HepG2 (cell line): ENCODE measurements at regions not wholly inside any gene's neighbourhood (a gene's known extent, or its start where the extent isn't known, plus 50 kb on each side); places are given as distances from the start of the nearest gene placed in this dataset.

Source experiments
- ATAC-seq: fragments of 200-7000 bp; cut with Tn5 transposase; 3 replicates; pipeline ENCODE4 v1.9.1; 2020; ENCODE audit warnings: mild to moderate bottlenecking, moderate library complexity
- BruUV-seq: library from RNA; stranded (reverse); fragments of 400-500 nt; replicated peaks from 2 replicates; lab custom pipeline; 2021; lab: Mats Ljungman, UMichigan
- CTCF ChIA-PET: fragments of 300-600 bp; formaldehyde crosslinking; extraction: SDS; loops from one replicate; lab custom pipeline; 2021; ENCODE audit warnings: low total read pairs, inconsistent platforms, low intra/inter-chr PET ratio; lab: Yijun Ruan, JAX
- POLR2A ChIA-PET: fragments of 350-600 bp; sonication (Branson Sonifier 250); formaldehyde crosslinking; loops from one replicate; lab custom pipeline; 2020; ENCODE audit warnings: antibody characterized with exemption, inconsistent platforms; lab: Yijun Ruan, JAX
- DNase-seq: peaks from one replicate; pipeline ENCODE4 v3.0.0-alpha.2; 2015; ENCODE audit warnings: low spot score
- FAIRE-seq: peaks from 3 replicates; lab custom pipeline; 2011; peaks lifted over from hg19 to GRCh38; lab: Jason Lieb, UNC
- H2AFZ ChIP-seq: one replicate; pipeline ENCODE4 v1.6.1; 2011; ENCODE audit warnings: low read length, inconsistent platforms
- H3K27ac ChIP-seq: fragments of 300-600 bp; 3 replicates; pipeline ENCODE4 v1.8.0; 2011; ENCODE audit warnings: mixed run types, mild to moderate bottlenecking, mixed read lengths, low read length, inconsistent platforms; ENCODE audit not compliant: insufficient read depth; ENCODE audit errors: extremely low read length
- H3K27me3 ChIP-seq, 2 experiments: fragments of 200-600 bp in 1 of 2; 2 replicates in 1 of 2; 3 replicates in 1 of 2; pipeline versions ENCODE4 v1.6.0 to v1.8.0; 2011; ENCODE audit warnings: low read length in 2 of 2, mild to moderate bottlenecking in 2 of 2, moderate library complexity in 2 of 2, inconsistent platforms in 1 of 2; ENCODE audit not compliant: insufficient read depth in 2 of 2, control insufficient read depth in 1 of 2
- H3K36me3 ChIP-seq, 2 experiments: fragments of 200-600 bp in 1 of 2; replicated peaks in 1 of 2; 2 replicates in 1 of 2; 3 replicates in 1 of 2; pipeline versions ENCODE4 v1.5.1 to v1.8.0; 2011; ENCODE audit warnings: low read length in 2 of 2, inconsistent platforms in 1 of 2; ENCODE audit not compliant: insufficient read depth in 2 of 2, control insufficient read depth in 1 of 2
- H3K4me1 ChIP-seq: 2 replicates; pipeline ENCODE4 v1.5.1; 2012; ENCODE audit warnings: low read length, inconsistent platforms; ENCODE audit not compliant: insufficient read depth
- H3K4me2 ChIP-seq: 2 replicates; pipeline ENCODE4 v1.6.0; 2011; ENCODE audit warnings: low read depth, low read length, inconsistent platforms
- H3K4me3 ChIP-seq, 3 experiments: fragments of 200-600 bp in 1 of 3; sonication (generic), shearing (Covaris generic) in 1 of 3; replicated peaks in 1 of 3; 2 replicates each; pipeline ENCODE4 v1.5.1; 2011 to 2016; ENCODE audit warnings: low read length in 3 of 3, inconsistent platforms in 2 of 3, low read depth in 2 of 3, mild to moderate bottlenecking in 2 of 3, control low read depth in 1 of 3, mixed read lengths in 1 of 3; ENCODE audit not compliant: insufficient read depth in 1 of 3
- H3K79me2 ChIP-seq: one replicate; pipeline ENCODE4 v1.6.1; 2011; ENCODE audit warnings: low read length, inconsistent platforms; ENCODE audit not compliant: insufficient read depth
- H3K9ac ChIP-seq: 2 replicates; pipeline ENCODE4 v1.6.0; 2011; ENCODE audit warnings: mild to moderate bottlenecking, low read depth, low read length, inconsistent platforms; ENCODE audit not compliant: insufficient read depth
- H3K9me3 ChIP-seq: 2 replicates; pipeline ENCODE4 v1.5.1; 2012; ENCODE audit warnings: mild to moderate bottlenecking, low read length
- H4K20me1 ChIP-seq: 2 replicates; pipeline ENCODE4 v1.6.0; 2011; ENCODE audit warnings: inconsistent platforms, mild to moderate bottlenecking, low read length, moderate library complexity; ENCODE audit not compliant: insufficient read depth
- CREB1 ChIP-seq, 2 experiments: fragments of 450-650 bp in 1 of 2; IDR thresholded peaks; 2 replicates each; pipeline ENCODE4 v1.6.1; 2016 to 2017; ENCODE audit warnings: control low read depth in 1 of 2, mild to moderate bottlenecking in 1 of 2, missing compliant biosample characterization in 1 of 2, missing genetic modification characterization in 1 of 2
- NR2F1 ChIP-seq, 2 experiments: fragments of 450-650 bp in 1 of 2; formaldehyde crosslinking in 1 of 2; IDR thresholded peaks; 2 replicates each; pipeline versions ENCODE4 v1.5.0 to v1.6.1; 2016 to 2020; ENCODE audit warnings: mild to moderate bottlenecking in 1 of 2, missing compliant biosample characterization in 1 of 2, missing genetic modification reagents in 1 of 2, moderate library complexity in 1 of 2
- RORA ChIP-seq: sonication (generic); formaldehyde crosslinking; IDR thresholded peaks from 2 replicates; pipeline ENCODE4 v1.5.0; 2020; ENCODE audit warnings: mild to moderate bottlenecking, missing genetic modification reagents, moderate library complexity
- SOX6 ChIP-seq, 2 experiments: fragments of 450-650 bp in 1 of 2; sonication (generic) in 1 of 2; formaldehyde crosslinking in 1 of 2; IDR thresholded peaks; 2 replicates each; pipeline versions ENCODE4 v1.4.0 to v1.6.1; 2017 to 2020; ENCODE audit warnings: antibody characterized with exemption in 1 of 2, mild to moderate bottlenecking in 1 of 2, missing genetic modification reagents in 1 of 2
- SRSF1 ChIP-seq: fragments of 200-400 bp; formaldehyde crosslinking; optimal IDR thresholded peaks from 2 replicates; pipeline ENCODE3; 2017; ENCODE audit warnings: mild to moderate bottlenecking, low read depth, low read length, moderate library complexity
- ZMYM4 ChIP-seq: sonication (generic); formaldehyde crosslinking; IDR thresholded peaks from 2 replicates; pipeline ENCODE4 v1.8.1; 2023; ENCODE audit warnings: mild to moderate bottlenecking, missing genetic modification reagents
- ZNF430 ChIP-seq: sonication (generic); formaldehyde crosslinking; IDR thresholded peaks from 2 replicates; pipeline ENCODE4 v1.9.0; 2021; ENCODE audit warnings: mild to moderate bottlenecking, missing genetic modification reagents
- ZNF75D ChIP-seq: sonication (generic); formaldehyde crosslinking; IDR thresholded peaks from 2 replicates; pipeline ENCODE4 v1.8.1; 2023; ENCODE audit warnings: missing genetic modification reagents, mild to moderate bottlenecking, borderline replicate concordance
- ZSCAN25 ChIP-seq: sonication (generic); formaldehyde crosslinking; IDR thresholded peaks from 2 replicates; pipeline ENCODE4 v1.8.0; 2022; ENCODE audit warnings: mild to moderate bottlenecking, missing genetic modification reagents
- WGBS: methylation state at CpG from one replicate; pipeline ENCODE4 v1.1.6; 2017; ENCODE audit warnings: low lambda C conversion rate; 5-methylcytosine and 5-hydroxymethylcytosine counted together
- in situ Hi-C: cut with HindIII; loops from 2 replicates; pipeline ENCODE4 v1.10.0; 2017; ENCODE audit warnings: low pct_unique_long_range_greater_than_20kb; ENCODE audit not compliant: extremely low pct_ligation_motif_present
- intact Hi-C: fragments of 100-400 bp; cut with micrococcal nuclease; formaldehyde crosslinking; loops from one replicate; pipeline ENCODE4 v1.10.0; 2022; ENCODE audit not compliant: unreplicated experiment
- TF ChIP-seq, protein P1 (sequence below): sonication (generic); formaldehyde crosslinking; conservative IDR thresholded peaks from 2 replicates; pipeline ENCODE4 v1.4.0; 2020; ENCODE audit warnings: mild to moderate bottlenecking, missing genetic modification reagents, moderate library complexity
- TF ChIP-seq, protein P2 (sequence below): IDR thresholded peaks from 2 replicates; pipeline ENCODE4 v1.6.1; 2016; ENCODE audit warnings: low read depth, control low read depth
- TF ChIP-seq, protein P3 (sequence below): sonication (generic); formaldehyde crosslinking; IDR thresholded peaks from 2 replicates; pipeline ENCODE4 v1.4.0; 2020; ENCODE audit warnings: missing genetic modification reagents

DNA sequence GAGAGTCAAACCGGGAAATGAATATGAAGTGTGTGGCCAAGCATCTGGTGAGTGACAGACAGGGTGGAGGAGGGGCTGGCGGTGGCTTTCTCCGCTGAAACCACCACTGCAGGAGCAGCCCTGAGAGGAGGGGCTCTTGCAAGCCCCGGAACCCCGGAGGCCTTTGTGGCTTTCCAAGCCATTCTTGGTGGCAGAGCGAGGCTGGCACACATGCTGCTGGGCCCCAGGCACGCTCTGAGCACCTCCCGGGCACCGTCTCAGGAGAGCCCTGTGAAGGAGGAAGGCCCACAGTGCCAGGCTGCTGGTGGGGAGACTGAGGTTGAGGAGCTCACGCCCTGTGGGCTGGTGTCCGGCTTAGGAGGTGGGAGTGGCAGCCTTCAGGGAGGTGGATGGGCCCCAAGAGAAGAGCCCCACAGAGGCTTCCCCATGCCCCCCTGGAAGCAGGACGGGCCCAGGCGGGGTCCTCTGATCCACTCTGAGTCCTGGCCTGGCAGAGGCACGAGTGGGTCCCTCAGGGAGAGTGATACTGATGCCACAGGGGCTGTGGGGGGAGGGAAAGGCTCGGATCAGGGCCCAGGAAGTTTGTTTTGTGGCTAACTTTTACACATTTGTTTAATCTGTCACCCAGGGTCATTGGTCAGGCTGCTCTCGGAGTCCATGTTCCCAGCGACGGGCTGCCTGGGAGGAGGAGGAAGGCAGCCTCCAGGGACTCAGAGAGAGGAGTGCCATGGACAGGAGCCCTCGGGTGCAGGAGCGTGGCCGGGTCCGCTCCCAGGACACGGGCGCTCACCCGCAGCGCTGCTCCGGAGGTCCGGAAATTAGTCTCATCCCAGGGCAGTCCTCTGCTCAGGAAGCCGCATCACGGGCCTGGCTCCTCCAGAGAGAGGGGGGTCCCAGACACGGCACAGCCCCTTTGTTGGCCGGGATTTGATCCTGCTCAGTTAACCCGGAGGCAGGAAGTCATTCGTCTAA lies 170.7 kb downstream of the ERMARD start (continued):
- TF ChIP-seq, protein P1, sequence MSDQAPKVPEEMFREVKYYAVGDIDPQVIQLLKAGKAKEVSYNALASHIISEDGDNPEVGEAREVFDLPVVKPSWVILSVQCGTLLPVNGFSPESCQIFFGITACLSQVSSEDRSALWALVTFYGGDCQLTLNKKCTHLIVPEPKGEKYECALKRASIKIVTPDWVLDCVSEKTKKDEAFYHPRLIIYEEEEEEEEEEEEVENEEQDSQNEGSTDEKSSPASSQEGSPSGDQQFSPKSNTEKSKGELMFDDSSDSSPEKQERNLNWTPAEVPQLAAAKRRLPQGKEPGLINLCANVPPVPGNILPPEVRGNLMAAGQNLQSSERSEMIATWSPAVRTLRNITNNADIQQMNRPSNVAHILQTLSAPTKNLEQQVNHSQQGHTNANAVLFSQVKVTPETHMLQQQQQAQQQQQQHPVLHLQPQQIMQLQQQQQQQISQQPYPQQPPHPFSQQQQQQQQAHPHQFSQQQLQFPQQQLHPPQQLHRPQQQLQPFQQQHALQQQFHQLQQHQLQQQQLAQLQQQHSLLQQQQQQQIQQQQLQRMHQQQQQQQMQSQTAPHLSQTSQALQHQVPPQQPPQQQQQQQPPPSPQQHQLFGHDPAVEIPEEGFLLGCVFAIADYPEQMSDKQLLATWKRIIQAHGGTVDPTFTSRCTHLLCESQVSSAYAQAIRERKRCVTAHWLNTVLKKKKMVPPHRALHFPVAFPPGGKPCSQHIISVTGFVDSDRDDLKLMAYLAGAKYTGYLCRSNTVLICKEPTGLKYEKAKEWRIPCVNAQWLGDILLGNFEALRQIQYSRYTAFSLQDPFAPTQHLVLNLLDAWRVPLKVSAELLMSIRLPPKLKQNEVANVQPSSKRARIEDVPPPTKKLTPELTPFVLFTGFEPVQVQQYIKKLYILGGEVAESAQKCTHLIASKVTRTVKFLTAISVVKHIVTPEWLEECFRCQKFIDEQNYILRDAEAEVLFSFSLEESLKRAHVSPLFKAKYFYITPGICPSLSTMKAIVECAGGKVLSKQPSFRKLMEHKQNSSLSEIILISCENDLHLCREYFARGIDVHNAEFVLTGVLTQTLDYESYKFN, result peak; percentile 89
- TF ChIP-seq ZMYM4 (CRISPR knock-in tag) (peak; percentile 82), ZSCAN25 (CRISPR knock-in tag) (no peak)

DNA sequence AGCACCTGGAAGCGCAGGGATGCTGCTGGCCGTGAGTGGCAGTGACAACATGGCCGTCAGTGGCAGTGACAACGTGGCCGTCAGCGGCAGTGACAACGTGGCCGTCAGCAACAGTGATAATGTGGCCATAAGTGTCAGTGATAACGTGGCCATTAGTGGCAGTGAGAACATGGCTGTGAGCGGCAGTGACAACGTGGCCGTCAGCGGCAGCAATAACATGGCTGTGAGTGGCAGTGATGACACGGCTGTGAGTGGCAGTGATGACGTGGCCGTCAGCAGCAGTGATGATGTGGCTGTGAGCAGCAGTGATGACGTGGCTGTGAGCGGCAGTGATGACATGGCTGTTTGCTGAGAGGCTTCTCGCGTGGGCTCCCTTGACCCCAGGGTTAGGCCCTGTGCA lies 169.8 kb downstream of the ERMARD start:
- no peak overlapping the region for H3K9ac ChIP-seq
- H3K4me2 ChIP-seq, result no peak overlapping the region
- no peaks in the 10 kb centered on the region for H3K36me3 ChIP-seq
- ChIA-PET POLR2A (no interaction called here), CTCF (no interaction called here)
- no peak for DNase-seq
- H3K4me3 ChIP-seq, result no peak overlapping the region
- ATAC-seq, result no peak
- peaks cover 0 to 6% of the 10 kb centered on the region in 2 experiments; a peak in 2 of 5 replicates for H3K27me3 ChIP-seq
- no TSS peak for BruUV-seq
- in situ Hi-C loops, result no loop called here
- 86% methylated on average over 20 of the region's 20 CpGs for WGBS
- H3K27ac ChIP-seq, result no peak overlapping the region
- H3K79me2 ChIP-seq, result no peaks in the 10 kb centered on the region
- intact Hi-C loops, result no loop called here
- H2AFZ ChIP-seq, result no peak overlapping the region
- peaks cover 30% of the 10 kb centered on the region for H3K4me1 ChIP-seq
- no peaks in the 10 kb centered on the region for H3K9me3 ChIP-seq
- no peaks in the 10 kb centered on the region for H4K20me1 ChIP-seq
- FAIRE-seq, result no peak
- TF ChIP-seq CREB1 (IDR thresholded peaks at IDR 0.05), result peak; percentile 86
- no peak for TF ChIP-seq CREB1 (CRISPR knock-in tag; IDR thresholded peaks at IDR 0.05)
- TF ChIP-seq SOX6 (IDR thresholded peaks at IDR 0.05), result no peak
- TF ChIP-seq SOX6 (CRISPR knock-in tag; IDR thresholded peaks at IDR 0.05), result no peak
- TF ChIP-seq, protein P2, sequence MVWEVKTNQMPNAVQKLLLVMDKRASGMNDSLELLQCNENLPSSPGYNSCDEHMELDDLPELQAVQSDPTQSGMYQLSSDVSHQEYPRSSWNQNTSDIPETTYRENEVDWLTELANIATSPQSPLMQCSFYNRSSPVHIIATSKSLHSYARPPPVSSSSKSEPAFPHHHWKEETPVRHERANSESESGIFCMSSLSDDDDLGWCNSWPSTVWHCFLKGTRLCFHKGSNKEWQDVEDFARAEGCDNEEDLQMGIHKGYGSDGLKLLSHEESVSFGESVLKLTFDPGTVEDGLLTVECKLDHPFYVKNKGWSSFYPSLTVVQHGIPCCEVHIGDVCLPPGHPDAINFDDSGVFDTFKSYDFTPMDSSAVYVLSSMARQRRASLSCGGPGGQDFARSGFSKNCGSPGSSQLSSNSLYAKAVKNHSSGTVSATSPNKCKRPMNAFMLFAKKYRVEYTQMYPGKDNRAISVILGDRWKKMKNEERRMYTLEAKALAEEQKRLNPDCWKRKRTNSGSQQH (CRISPR knock-in tag), result no peak
- TF ChIP-seq NR2F1 (CRISPR knock-in tag; IDR thresholded peaks at IDR 0.05), result no peak
- no peak for TF ChIP-seq ZNF430 (CRISPR knock-in tag)
- TF ChIP-seq, protein P3, sequence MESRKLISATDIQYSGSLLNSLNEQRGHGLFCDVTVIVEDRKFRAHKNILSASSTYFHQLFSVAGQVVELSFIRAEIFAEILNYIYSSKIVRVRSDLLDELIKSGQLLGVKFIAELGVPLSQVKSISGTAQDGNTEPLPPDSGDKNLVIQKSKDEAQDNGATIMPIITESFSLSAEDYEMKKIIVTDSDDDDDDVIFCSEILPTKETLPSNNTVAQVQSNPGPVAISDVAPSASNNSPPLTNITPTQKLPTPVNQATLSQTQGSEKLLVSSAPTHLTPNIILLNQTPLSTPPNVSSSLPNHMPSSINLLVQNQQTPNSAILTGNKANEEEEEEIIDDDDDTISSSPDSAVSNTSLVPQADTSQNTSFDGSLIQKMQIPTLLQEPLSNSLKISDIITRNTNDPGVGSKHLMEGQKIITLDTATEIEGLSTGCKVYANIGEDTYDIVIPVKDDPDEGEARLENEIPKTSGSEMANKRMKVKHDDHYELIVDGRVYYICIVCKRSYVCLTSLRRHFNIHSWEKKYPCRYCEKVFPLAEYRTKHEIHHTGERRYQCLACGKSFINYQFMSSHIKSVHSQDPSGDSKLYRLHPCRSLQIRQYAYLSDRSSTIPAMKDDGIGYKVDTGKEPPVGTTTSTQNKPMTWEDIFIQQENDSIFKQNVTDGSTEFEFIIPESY, result 0 out of 2 replicates have a peak, but pooled peaks have one; percentile 16
- TF ChIP-seq SRSF1, result no peak
- TF ChIP-seq ZNF75D, result no peak
- no peak for TF ChIP-seq RORA (CRISPR knock-in tag)
